Epidermal melanocyte (primary cell): ENCODE measurements at regions not wholly inside any gene's neighbourhood (a gene's known extent, or its start where the extent isn't known, plus 50 kb on each side); places are given as distances from the start of the nearest gene placed in this dataset.

Experiments used
- DNase-seq: peaks from one replicate; pipeline ENCODE4 v3.0.0; 2011; ENCODE audit warnings: low spot score; ENCODE audit not compliant: insufficient read length

DNA sequence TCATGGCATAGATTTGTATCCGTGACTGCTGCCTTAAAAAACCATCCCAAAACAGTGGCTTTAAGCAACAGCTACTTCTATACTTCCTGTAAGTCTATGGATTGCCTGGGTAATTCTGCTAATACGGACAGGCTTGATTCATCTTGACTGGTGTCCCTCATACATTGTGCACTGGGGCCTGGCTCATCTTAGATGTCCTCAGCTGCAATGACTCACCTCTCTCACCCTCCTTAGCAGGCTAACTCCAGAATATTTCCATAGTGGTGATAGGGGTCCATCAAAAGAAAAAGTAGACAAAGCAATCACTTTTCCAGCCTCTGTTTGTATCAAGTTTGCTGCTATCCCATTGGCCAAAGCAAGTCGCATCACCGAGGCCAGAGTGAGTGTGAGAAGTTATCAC is 409.1 kb upstream of the KAZN start:
- DNase-seq = no peak

- no peak for DNase-seq
These were observed 408.0 kb upstream of the KAZN start for GRCh38 chr1:14190508-14190907.

GRCh38 chr1:14194511-14194910 is 404.0 kb upstream of the KAZN start:
- no peak for DNase-seq

GRCh38 chr1:14205066-14205465 is 393.4 kb upstream of the KAZN start:
- DNase-seq = no peak

DNA sequence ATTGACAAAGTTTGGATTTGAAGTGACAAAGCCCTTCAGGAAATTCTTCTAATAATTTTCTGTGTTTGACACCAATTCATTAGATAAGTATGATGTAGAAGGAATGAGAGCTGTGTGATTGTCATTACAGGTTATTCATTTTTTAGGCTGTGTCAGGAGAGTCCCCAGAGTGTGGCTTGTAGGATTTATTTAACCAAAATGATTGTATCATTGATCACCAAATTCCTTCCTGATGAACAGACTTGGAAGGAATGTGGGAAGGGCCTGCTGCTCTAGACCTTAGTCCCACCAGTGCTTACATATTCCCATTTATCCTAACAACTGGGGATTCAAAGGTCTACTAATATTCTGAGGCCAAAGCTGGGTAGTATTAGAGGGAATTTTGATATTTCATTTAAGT is 383.3 kb upstream of the KAZN start:
- no peak for DNase-seq

DNA sequence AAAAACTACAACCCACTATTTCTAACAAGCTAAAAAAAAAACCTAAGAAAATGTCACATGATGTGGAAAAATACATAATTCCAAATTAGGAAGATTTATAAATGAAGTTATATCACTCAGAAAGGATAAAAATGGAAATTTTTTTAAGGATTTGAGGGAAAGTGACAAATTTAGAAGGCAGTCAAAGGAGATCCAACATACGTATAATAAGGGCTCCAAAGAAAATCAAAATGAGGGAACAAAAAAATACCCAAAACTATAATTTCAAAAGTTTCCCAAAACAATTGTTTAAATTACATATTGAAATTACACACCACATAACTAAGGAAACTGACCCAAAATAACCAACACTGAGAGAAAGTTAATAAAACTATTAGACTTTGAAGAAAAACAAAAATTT is 381.1 kb upstream of the KAZN start:
- DNase-seq = no peak

DNA sequence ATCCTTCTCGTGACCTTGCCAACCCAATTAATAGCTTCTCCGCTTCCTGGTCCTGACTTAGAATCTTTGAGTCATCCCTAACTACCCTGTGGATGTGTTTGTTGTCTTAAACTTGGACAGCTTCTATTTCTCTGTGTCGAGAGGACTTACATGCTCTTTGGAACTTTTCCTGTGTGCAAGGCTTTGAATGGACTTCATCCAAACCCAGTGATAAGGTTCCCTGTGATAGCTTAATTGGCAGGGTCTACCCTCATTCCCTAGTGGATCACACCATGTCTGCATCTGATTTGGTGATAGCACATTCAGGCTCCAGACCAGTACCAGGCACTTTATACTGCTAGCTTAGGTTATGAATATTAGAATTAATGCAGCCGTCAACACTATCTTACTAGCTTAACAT is 378.2 kb upstream of the KAZN start:
- no peak for DNase-seq

DNA sequence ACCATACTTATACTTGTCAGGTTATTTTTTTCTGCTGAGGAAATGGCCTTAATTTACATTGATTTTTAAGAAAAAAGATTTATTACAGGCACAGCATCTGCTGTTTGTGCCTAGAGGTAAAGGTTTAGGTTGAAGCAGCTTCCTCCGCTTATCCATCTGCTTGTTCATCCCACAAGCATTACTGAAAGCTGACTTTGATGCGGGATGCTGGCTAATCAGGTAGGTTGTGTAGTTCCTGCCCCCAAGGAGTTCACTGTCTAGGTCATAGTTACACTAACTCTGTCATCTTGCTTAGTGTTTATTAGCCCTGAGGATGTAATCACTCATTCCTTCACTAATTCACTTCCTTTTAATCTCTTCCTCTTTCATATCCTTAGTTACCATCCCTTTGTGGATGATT is 377.7 kb upstream of the KAZN start:
- DNase-seq = no peak

GRCh38 chr1:14222086-14222485 is 376.4 kb upstream of the KAZN start:
- DNase-seq = no peak

GRCh38 chr1:14228677-14229076 is 369.8 kb upstream of the KAZN start:
- DNase-seq = no peak

GRCh38 chr1:14233510-14233909 is 365.0 kb upstream of the KAZN start:
- DNase-seq = no peak

DNA sequence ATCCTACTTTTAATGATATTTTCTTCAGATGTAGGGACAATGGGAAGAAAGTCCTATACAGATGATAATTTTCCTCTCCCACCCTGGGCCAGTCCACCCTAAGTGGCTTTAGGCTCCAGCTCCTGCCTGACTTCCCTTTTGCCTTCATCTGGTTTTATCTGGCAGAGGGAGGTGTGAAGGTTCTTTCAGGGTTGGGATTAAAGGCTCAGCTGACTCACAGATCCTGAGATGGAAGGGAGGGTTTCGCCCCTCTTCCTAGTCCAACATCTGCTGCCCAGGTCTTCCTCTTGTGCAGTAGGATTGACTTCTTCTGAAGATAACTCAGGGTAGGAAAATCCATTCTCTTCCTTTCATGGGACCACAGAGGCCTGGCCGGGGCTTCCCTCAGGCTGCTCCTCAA is 362.4 kb upstream of the KAZN start:
- DNase-seq = no peak

DNA sequence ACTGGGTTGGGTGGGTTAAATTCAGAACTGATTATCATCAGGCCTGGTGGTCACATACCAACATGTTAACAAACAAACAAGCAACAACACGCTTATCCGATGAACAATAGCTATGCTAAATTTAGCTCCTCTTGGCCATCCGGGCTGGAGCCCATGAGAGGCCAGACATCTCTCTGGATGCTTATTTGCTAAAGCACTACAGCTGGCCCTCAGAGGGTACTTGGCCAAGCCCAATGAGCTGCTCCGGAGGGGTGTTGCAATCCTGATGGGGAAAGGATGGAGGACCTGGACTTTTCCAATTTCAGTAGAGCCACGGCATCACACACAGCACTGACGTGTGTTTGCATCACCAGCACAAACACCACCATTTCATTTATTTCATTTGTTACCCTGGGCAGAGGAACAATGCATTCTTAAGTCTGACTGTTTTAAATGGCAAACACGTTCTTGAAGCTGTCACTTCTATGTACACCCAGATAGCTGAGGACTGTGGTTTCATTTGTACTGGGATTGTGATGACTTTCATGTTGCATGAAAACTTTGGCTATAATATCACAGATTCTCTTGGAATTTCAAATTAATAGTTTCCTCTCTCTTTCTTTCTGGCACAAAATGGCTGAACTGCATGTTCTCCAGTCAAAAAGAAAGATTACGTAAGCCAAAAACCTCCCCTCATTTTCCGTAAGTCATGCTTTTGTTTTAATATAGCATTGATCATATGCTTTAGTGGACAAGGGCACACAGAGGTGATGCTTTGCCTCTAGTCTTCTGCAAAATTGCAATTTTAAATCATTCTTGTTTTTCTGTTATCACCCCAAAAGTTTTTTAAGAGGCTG is 359.8 kb upstream of the KAZN start:
- no peak for DNase-seq

DNA sequence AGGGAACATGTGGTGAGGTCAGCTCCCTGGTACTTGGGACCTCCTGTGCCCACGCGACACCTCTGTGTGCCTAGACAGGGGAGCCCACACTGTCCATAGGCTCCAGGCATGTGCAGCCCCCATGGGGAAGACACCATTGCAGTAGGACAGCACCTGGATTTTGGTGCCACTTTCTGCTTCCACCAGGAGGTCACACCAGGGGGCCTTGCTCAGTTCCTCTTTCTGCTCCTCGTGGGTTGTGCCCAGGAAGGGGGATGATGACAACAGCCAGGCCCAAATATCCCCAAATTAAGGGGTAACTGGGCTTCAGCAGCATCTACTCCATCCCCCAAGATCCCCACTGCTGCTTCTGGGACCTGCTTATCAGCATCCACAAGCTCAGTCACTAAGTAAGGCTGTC is 358.2 kb upstream of the KAZN start:
- DNase-seq = no peak

DNA sequence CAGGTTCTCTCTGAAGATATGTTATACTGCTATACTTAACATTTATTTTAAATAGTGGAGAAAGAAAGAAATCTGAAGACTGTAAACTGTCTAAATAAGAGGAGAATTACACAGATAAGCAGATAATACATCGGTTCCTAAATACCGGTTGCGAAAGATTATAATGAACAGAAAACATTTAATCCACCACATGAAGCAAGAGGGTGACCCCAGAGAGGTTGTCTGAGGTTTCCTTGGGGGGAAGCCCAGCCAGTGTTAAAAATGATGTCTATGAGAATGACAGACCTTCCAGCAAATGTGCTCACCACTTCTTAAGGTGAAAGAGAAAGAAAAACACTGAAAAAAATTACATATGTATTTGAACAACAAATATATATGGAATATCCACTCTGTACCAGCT is 356.4 kb upstream of the KAZN start:
- no peak for DNase-seq

GRCh38 chr1:14242870-14243269 is 355.6 kb upstream of the KAZN start:
- no peak for DNase-seq

DNA sequence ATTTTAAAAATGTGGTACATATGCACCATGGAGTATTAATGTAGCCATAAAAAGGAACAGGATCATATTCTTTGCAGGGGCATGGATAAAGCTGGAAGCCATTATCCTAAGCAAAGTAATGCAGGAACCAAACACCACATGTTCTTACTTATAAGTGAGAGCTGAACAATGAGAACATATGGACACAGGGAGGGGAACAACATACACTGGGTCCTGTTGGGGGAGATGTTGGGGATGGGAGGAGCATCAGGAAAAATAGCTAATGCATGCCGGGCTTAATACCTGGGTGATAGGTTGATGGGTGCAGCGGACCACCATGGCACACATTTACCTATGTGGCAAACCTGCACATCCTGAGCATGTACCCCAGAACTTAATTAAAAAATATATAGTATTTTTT is 352.5 kb upstream of the KAZN start:
- DNase-seq = no peak

GRCh38 chr1:14246471-14246870 is 352.0 kb upstream of the KAZN start:
- no peak for DNase-seq

DNA sequence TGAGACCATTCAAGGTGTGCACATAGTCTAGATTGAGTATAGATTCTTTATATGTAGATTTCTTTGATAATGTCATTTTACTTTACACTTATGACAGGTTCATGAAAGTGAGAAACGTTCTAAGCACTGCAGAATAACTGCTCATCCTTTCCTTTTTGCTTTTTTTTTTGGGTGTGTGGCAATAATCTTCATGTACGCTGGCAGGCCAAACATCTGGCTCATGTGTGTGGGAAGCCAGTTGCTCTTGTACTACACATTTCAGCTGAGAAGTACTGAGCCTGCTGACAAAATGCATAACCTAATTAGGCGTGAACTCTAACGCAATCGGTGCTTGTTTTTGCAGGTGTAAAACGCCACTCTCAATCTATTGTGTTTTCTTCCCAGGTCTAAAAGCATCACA is 350.8 kb upstream of the KAZN start:
- no peak for DNase-seq

- no peak for DNase-seq
These were observed 346.6 kb upstream of the KAZN start for GRCh38 chr1:14251871-14252270.

DNA sequence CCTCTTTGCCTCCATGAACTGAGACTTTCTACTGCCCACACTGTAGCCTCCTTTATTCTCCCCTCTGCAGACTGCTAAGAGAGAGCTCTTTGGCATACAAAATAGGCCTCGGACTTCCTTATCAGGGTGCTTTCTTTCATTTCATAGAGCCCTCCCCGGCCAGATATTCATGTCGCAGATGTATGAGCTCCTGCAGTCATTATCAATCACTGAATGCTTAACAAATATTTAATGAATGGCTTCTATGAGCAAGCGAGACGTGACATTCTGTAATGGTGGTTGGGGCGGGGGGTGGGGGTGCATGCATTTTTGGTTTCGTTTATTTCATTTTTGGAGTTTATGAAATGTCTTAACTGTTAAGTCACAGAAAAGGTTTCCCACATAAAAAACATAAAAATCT is 344.8 kb upstream of the KAZN start:
- DNase-seq = no peak

DNA sequence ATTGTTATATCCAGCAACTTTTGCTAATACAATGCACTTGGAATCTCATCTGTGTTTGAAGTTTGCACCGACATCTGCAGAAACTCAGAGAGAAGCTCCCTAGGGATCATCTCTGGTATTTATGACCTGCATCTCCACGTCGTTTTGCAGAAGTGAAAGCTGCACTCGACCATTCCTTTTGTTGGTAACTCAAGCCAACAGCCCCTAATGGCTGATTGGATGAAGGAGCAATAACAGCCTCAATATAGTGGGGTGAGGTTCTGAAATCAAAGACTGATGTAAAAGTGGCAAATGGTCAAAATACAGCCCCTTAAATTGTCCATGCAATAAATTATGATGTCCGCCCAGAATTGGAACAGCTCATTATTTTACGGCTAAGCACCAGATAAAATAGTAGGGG is 344.2 kb upstream of the KAZN start:
- no peak for DNase-seq

DNA sequence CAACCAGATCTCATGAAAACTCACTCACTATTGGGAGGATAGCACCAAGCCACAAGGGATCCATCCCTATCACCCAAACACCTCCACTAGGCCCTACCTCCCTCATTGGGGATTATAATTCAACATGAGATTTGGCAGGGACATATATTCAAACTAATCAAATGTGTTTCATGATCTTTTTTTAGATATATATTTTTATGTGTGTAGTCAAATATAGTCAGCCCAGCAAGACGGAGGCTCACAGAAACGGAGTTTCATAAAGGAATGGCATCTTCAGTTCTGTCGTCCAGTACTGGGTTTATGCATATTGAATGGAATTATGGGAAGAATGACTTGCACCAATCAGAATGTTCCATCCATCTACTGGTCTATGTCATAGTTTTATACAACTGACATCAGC is 343.3 kb upstream of the KAZN start:
- DNase-seq = no peak

DNA sequence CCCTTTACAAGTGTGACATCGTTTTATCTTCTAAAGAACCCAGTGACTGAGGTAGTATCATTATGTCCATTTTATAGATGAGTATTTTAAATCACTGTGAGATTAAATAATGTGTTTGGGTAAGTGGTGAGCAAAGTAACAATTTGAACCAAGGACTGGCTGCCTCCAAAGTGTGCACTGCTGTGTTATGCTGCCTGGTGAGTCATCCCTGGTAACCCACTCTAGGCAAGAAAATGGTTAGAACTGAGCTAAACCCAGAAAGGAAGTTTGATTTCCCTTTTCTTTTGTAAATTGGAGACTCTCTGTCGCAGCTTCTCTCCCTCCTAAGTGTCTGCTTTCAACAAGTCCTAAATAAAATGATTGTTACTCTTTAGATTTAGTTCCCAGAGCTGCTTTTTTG is 342.8 kb upstream of the KAZN start:
- no peak for DNase-seq
